Stimulated activated CD8-positive, alpha-beta memory T cell treated with anti-CD3 and anti-CD28 coated beads, Interleukin-4, amount 100 ng/mL, for 48 hours (primary cell): ENCODE measurements at regions not wholly inside any gene's neighbourhood (a gene's known extent, or its start where the extent isn't known, plus 50 kb on each side); places are given as distances from the start of the nearest gene placed in this dataset.

ENCODE experiments used
- DNase-seq: peaks from one replicate; pipeline ENCODE4 v3.0.0-alpha.2; 2020

- DNase-seq = no peak
Measured at GRCh38 chr7:67773081-67773480, 776.4 kb downstream of the TYW1 start.

- no peak for DNase-seq
Measured at GRCh38 chr7:67777119-67777518, 780.5 kb downstream of the TYW1 start.

GRCh38 chr7:67781841-67782240, 785.2 kb downstream of the TYW1 start:
- no peak for DNase-seq

GRCh38 chr7:67786021-67786420, 789.4 kb downstream of the TYW1 start:
- no peak for DNase-seq

- DNase-seq = no peak
Measured at GRCh38 chr7:67788669-67789068, 792.0 kb downstream of the TYW1 start.

- no peak for DNase-seq
Measured at GRCh38 chr7:67791918-67792317, 795.3 kb downstream of the TYW1 start.

GRCh38 chr7:67794544-67794943, 797.9 kb downstream of the TYW1 start:
- DNase-seq = no peak

GRCh38 chr7:67803789-67804188, 807.2 kb downstream of the TYW1 start:
- DNase-seq = no peak

GRCh38 chr7:67805921-67806471, 809.4 kb downstream of the TYW1 start:
- DNase-seq = no peak

GRCh38 chr7:67807826-67808225, 811.2 kb downstream of the TYW1 start:
- no peak for DNase-seq

GRCh38 chr7:67809586-67809985, 813.0 kb downstream of the TYW1 start:
- no peak for DNase-seq

GRCh38 chr7:67813621-67814292, 817.1 kb downstream of the TYW1 start:
- no peak for DNase-seq

GRCh38 chr7:67817481-67817880, 820.8 kb downstream of the TYW1 start:
- no peak for DNase-seq

- no peak for DNase-seq
Measured at GRCh38 chr7:67821116-67821515, 824.5 kb downstream of the TYW1 start.

- DNase-seq = no peak
Measured at GRCh38 chr7:67823345-67823744, 826.7 kb downstream of the TYW1 start.

GRCh38 chr7:67825356-67825755, 828.7 kb downstream of the TYW1 start:
- no peak for DNase-seq

- DNase-seq = no peak
Measured at GRCh38 chr7:67841896-67842295, 845.3 kb downstream of the TYW1 start.

- no peak for DNase-seq
Measured at GRCh38 chr7:67842571-67842970, 845.9 kb downstream of the TYW1 start.

- no peak for DNase-seq
Measured at GRCh38 chr7:67843001-67843565, 846.5 kb downstream of the TYW1 start.

- no peak for DNase-seq
Measured at GRCh38 chr7:67843615-67844014, 847.0 kb downstream of the TYW1 start.

GRCh38 chr7:67847092-67847787, 850.6 kb downstream of the TYW1 start:
- no peak for DNase-seq

- no peak for DNase-seq
Measured at GRCh38 chr7:67854221-67855178, 857.9 kb downstream of the TYW1 start.

GRCh38 chr7:67855322-67855721, 858.7 kb downstream of the TYW1 start:
- no peak for DNase-seq
